BE2C (cell line): ENCODE measurements at regions not wholly inside any gene's neighbourhood (a gene's known extent, or its start where the extent isn't known, plus 50 kb on each side); places are given as distances from the start of the nearest gene placed in this dataset.
"Not testable (repeated sequence)": the region's sequence is repeated elsewhere in the genome, so short reads cannot be mapped to it uniquely, and the experiment has no call there.

Experiments used
- DNase-seq: peaks from one replicate; pipeline ENCODE4 v3.0.0-alpha.2; 2020
- H3K27me3 ChIP-seq: fragments of 250-450 bp; sonication (Bioruptor Pico); 2 replicates; pipeline ENCODE4 v1.5.1; 2020; ENCODE audit warnings: mild to moderate bottlenecking
- H3K36me3 ChIP-seq: fragments of 250-450 bp; sonication (Bioruptor Pico); 2 replicates; pipeline ENCODE4 v1.5.1; 2020; ENCODE audit warnings: mild to moderate bottlenecking
- H3K4me1 ChIP-seq: fragments of 250-450 bp; sonication (Bioruptor Pico); 2 replicates; pipeline ENCODE4 v1.5.1; 2020
- H3K4me3 ChIP-seq: 2 replicates; pipeline ENCODE4 v1.5.1; 2011; ENCODE audit warnings: low read depth, low read length
- H3K9me3 ChIP-seq: fragments of 250-450 bp; sonication (Bioruptor Pico); 2 replicates; pipeline ENCODE4 v1.5.1; 2020
- CTCF ChIP-seq: IDR thresholded peaks from 2 replicates; pipeline ENCODE4 v1.5.1; 2012; ENCODE audit warnings: mild to moderate bottlenecking, low read depth, low read length

- Histone ChIP-seq H3K4me1 (no peaks in the 10 kb centered on the region), H3K36me3 (no peaks in the 10 kb centered on the region), H3K4me3 (no peak overlapping the region), H3K27me3 (no peaks in the 10 kb centered on the region), H3K9me3 (no peaks in the 10 kb centered on the region; the same call in 1 of the 2 replicates)
- no peak for DNase-seq
- TF ChIP-seq CTCF = no peak
Measured at GRCh38 chr12:73817161-73817560, 720.5 kb upstream of the ATXN7L3B start.

- no peak overlapping the region for H3K4me3 ChIP-seq
- H3K36me3 ChIP-seq = no peaks in the 10 kb centered on the region
- no peak for TF ChIP-seq CTCF
- no peak for DNase-seq
- H3K27me3 ChIP-seq = no peaks in the 10 kb centered on the region
- H3K9me3 ChIP-seq = no peaks in the 10 kb centered on the region
- no peaks in the 10 kb centered on the region for H3K4me1 ChIP-seq
Measured at GRCh38 chr12:73833746-73834145, 703.9 kb upstream of the ATXN7L3B start.

- H3K4me1 ChIP-seq = no peaks in the 10 kb centered on the region
- no peaks in the 10 kb centered on the region for H3K36me3 ChIP-seq
- no peaks in the 10 kb centered on the region for H3K9me3 ChIP-seq
- no peak for TF ChIP-seq CTCF
- H3K4me3 ChIP-seq = no peak overlapping the region
- no peak for DNase-seq
- no peaks in the 10 kb centered on the region for H3K27me3 ChIP-seq
Measured at GRCh38 chr12:73841963-73842362, 695.7 kb upstream of the ATXN7L3B start.

- H3K9me3 ChIP-seq = no peaks in the 10 kb centered on the region
- H3K4me1 ChIP-seq = no peaks in the 10 kb centered on the region
- H3K36me3 ChIP-seq = no peaks in the 10 kb centered on the region
- no peak overlapping the region for H3K4me3 ChIP-seq
- H3K27me3 ChIP-seq = no peaks in the 10 kb centered on the region
- DNase-seq = no peak
- TF ChIP-seq CTCF = no peak
Measured at GRCh38 chr12:73863546-73863945, 674.1 kb upstream of the ATXN7L3B start.

GRCh38 chr12:73867147-73867546, 670.5 kb upstream of the ATXN7L3B start:
- no peak overlapping the region for H3K4me3 ChIP-seq
- no peaks in the 10 kb centered on the region for H3K9me3 ChIP-seq
- no peaks in the 10 kb centered on the region for H3K4me1 ChIP-seq
- H3K36me3 ChIP-seq = no peaks in the 10 kb centered on the region
- DNase-seq = no peak
- H3K27me3 ChIP-seq = no peaks in the 10 kb centered on the region
- no peak for TF ChIP-seq CTCF

- not testable (repeated sequence) for H3K27me3 ChIP-seq, H3K9me3 ChIP-seq, H3K36me3 ChIP-seq, H3K4me3 ChIP-seq, H3K4me1 ChIP-seq, DNase-seq
Measured at GRCh38 chr12:73877291-73877690, 660.3 kb upstream of the ATXN7L3B start.

GRCh38 chr12:73892201-73892600, 645.4 kb upstream of the ATXN7L3B start:
- no peak for DNase-seq
- no peak for TF ChIP-seq CTCF
- Histone ChIP-seq H3K4me1 (no peaks in the 10 kb centered on the region), H3K36me3 (no peaks in the 10 kb centered on the region), H3K27me3 (no peaks in the 10 kb centered on the region), H3K9me3 (no peaks in the 10 kb centered on the region), H3K4me3 (no peak overlapping the region)
